HG03196 (cell line): ENCODE measurements at regions not wholly inside any gene's neighbourhood (a gene's known extent, or its start where the extent isn't known, plus 50 kb on each side); places are given as distances from the start of the nearest gene placed in this dataset.

Experiments used
- ATAC-seq: cut with Tn5 transposase; IDR thresholded peaks from one replicate; pipeline ENCODE4 v1.9.1; 2021; ENCODE audit not compliant: unreplicated experiment

DNA sequence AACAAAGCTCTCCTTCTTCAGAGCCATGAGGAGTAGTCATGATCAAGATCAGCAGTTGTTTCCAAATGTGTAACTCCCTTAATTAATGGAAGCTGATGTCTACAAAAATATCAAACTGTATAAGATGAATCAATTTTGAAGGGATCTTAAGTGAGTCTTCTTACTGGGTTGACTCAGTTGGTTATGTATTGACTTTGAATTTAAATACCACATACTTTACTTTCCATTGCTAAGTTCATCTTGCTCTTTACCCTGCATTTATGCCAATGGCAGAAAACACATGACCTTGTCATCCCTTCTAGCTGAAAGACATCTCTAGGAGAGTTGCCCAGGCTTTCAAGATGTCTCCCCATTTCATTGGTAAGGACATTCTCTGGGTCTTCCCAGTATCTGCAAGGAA, 123.2 kb upstream of the STMND1 start:
- ATAC-seq, result no peak

DNA sequence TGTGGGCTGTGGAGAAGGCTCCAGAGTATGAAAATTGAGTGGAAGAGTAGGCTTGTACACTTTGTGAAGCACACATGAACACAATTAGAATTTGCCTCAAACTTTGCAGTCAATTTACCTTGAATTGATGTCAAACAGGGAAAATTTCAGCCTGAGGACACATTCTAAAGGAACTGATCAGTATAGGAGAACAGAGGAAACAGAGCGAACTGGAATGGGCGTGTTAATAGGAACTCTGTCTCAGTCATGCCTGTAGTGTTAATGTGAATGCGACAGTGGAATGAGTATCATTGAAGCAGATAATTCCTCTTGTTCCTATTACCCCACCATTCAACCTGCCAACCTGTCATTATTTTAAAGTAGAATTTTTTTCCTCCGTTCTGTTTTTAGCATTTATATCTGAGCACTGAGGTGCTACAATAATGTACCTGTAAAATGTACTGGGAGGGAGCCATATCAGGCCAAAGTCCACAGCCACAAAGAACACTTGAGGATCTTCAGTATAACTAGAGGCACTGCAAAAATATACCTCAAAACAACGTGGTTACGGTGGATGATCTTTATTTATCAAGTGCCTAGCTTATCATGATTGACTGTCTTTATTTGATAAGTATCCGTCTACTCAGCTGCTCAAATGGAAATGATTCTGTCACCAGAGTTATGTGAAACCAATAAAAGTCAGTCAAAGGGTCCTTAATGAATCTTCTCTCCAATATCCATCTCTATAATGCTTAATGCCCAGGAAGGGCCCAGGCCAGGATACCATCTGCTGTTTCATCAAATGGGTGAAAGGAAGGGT, 125.3 kb upstream of the STMND1 start:
- no peak for ATAC-seq

DNA sequence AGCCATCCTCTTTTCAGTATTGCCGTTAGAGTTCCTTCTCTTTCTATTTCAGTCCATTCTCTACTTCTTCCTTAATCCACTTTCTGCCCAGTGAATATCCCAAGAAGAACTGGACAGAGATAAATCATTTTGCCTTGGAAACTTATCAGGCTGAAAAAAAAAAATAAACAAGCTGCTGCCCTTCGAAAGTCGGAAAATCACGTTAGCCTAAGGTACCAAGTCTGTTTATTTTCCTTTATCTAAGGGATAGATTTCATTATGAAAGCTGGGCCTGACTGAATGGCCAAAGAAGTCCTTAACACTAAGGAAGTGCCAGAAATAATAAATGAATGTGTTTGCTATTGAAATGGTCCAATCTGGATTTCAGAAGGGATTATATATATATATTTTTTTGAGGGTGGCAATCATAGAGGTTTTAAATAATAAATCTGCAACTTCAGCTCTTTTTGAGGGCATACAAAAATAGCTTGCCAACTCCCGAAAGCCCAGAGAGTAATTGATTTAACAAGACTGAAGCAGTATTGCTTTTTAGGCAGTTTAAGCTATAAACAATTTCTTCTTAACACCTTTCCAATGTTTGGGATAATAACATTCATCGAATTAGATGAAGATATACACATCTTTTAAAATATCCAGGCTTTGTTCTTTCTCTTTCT, 127.0 kb upstream of the STMND1 start:
- no peak for ATAC-seq

DNA sequence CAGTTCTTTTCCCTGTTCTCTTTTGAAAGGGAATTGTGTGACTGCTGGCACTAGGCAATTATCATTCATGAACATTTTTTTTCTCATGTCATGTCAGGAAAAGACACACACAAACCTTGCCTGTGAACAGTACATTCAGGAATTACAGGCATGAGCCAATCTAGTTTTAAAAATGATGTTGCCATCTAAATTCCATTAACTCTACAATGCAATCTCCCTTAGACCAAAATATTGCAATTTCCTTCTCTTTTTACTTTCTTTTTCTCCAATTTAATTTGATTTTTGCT, 127.5 kb upstream of the STMND1 start:
- ATAC-seq, result no peak

DNA sequence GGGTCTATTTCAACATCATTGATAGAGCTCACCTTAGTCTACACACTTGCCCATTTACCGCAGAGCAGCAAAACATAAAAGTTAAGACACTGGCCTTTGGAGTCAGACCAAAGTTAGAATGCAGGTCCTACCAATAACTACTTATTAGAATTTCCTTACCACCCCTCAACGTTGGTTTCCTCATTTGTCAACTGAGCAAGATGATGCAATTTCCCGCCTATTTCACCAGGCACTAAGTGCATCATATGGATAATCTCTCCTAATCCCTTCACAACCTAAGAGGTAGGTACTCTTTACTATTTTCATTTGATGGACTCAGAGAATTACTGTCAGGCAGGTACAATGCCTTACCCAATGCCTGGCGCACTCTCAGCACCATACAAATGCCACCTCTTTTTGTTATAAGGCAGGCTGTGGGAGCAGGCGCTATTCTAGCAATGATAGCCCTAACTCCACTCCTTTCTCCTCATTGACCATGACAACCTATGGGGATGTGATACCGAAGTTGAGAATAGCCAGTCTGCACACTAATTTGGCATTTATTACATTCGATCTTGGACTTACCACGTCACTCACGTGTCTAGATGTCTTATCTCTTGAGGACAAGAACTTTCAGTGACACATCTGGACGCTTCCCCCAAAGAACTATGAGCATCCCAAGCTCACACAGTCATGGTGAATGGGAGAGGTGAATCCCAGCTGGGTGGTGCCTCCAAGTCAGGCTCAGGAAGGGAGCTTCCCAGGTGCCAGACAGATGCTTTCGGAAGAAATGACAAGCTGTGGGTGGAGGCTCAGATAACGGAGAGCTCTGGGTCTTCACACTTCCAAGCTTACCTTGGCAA, 128.1 kb upstream of the STMND1 start:
- no peak for ATAC-seq

DNA sequence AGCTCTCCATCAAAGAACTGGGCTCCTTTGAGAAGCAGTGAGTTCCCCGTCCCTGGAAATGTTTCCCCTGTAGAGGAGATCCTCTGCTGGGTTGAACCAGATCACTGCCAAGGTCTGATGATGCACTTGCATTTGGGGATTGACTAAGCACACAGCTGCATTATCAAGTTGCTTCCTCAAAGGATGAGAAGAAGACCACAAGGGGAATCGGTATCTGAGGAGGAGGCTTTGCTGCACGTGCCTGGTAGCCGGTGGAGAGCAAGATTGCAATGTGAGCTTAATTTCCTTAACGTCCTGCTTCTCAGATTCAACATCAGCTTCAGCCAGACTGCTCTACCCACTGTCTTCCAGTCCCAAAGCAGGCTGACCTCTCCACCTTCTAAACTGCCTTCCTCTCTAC, 128.8 kb upstream of the STMND1 start:
- no peak for ATAC-seq

DNA sequence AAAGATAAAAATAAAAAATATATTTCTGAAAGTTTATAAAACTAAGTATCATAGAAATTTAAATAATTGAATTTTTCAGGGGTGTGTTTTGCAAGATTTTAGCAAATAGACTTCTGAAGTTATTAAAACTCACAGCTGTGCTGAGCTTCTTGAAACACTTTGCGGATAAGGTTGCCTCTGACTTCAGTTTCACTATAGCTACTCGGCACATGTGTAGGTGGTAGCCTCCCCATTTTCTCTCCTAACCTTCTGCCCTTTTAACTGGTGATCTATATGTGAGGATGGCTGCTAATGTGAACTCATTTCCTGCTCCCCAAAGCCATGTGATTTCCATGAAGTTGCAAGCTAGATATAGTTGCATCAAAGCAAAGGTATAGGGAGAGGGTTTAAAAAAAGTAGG, 129.3 kb upstream of the STMND1 start:
- ATAC-seq, result no peak

DNA sequence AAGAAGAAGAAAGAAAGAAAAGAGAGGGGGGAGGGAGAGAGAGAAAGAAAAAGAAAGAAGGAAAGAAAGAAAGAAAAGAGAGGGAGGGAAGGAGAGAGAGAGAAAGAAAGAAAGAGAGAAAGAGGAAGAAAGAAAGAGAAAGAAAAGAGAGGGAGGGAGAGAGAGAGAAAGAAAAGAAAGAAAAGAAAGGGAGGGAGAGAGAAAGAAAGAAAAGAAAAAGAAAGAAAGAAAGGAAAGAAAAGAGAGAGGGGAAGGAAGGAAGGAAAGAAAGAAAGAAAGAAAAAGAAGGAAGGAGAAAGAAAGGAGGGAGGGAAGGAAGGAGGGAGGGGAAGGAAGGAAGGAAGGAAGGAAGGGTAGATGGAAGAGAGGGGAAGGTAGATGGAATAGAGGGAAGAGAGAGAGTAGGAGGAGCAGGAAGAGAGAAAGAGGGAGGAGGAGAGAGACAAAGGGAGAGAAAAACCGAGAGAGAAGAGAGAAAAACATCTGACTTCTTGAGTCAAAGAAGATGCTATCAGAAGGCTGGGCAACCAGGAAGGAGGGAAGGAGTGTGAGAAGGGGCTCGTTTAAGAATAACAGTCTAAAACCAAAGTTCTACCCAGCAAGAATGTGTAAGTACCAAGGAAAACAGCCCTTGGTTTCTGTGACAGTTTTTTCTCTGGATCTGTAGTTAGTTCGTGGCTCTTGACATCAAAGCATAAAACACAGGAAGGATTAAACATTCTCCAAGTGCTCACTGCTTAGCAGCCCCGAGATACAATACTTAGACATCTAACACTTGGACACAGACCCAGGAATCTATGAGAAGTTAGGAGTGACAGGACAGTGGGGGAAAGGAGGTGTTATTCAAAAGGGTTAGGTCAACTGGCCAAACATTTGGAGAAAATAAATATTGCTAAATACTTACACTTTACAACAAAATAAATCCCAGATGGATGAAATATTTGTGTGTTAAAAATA, 131.9 kb upstream of the STMND1 start:
- no peak for ATAC-seq

DNA sequence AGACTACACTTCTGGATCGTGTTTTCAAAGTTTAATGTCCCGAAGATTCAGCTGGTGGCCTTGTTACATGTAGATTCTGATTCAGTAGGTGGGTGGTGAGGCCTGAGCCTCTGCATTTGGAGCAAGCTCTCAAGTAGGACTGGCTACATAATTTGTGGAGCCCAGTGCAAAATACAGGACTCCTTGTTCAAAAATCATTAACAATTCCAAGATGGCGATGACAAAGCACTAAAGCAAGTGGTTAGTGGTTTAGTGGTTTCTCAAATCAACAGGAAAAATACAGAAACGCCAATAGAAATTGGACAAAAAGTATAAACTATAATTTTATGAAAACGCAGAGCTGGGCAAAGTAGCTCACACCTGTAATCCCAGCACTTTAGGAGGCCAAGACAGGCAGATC, 133.7 kb upstream of the STMND1 start:
- no peak for ATAC-seq

DNA sequence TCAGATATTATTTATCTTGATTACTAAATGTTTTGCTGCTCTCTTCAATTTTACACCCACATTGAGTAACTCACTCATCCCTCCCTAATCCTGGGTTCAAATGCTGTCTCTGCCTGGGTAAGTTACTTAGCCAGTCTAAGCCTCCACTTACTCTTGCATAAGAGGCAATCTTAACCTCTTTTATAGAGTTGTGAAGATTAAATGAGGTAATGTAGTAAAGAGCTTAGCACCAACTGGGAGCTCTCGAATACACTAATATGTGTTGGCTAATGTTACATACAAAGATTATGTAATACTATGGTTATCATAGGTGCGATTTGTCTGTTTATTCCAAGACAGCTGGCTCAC, 134.4 kb upstream of the STMND1 start:
- ATAC-seq, result no peak

DNA sequence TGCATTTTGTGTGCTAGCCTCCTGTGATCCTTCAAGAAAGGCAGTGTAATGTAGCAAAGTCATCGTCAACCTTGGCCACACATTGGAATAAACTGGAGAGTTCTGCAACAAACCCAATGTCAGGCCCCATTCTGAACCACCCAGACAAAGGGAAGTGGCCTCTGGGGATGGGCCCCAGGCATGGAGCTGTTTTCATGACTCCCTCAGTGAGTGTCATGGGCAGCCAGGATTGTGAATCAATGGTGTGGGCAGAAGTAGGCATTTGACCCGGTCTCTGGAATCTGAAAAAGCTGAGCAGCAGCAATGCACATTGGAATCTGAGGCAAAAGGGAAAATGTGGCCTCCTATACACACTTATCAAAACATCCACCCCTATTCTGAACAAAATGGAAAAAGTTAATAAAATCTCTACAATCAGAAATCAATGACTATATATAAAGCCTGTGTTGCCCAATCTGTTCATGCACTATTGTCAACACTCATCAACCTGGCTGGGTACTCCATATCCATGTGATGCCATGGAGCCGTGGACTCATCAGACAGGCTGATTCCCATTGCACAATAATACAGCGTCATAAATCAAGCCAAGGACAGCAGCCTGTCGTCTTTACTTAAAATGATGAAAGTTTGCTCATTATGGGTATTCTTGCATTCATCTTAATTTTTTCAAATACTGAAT, 134.9 kb upstream of the STMND1 start:
- no peak for ATAC-seq

DNA sequence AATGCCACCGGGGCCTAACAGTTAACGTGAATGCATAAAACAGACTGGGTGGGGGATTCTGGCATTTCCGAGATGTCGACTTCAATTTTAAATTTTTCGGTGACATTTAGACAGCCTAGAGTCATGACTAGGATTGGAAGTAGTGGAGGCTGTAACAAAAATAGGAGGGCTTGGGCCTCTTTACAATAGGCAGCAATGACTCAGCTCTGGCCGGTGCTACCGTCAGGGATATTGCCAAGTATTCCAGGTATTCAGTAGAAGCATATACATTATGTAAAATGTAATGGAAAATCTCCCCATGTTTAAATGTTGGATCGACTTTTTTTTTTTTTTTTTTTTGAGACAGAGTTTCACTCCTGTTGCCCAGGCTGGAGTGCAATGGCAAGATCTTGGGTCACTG, 136.2 kb upstream of the STMND1 start:
- no peak for ATAC-seq

DNA sequence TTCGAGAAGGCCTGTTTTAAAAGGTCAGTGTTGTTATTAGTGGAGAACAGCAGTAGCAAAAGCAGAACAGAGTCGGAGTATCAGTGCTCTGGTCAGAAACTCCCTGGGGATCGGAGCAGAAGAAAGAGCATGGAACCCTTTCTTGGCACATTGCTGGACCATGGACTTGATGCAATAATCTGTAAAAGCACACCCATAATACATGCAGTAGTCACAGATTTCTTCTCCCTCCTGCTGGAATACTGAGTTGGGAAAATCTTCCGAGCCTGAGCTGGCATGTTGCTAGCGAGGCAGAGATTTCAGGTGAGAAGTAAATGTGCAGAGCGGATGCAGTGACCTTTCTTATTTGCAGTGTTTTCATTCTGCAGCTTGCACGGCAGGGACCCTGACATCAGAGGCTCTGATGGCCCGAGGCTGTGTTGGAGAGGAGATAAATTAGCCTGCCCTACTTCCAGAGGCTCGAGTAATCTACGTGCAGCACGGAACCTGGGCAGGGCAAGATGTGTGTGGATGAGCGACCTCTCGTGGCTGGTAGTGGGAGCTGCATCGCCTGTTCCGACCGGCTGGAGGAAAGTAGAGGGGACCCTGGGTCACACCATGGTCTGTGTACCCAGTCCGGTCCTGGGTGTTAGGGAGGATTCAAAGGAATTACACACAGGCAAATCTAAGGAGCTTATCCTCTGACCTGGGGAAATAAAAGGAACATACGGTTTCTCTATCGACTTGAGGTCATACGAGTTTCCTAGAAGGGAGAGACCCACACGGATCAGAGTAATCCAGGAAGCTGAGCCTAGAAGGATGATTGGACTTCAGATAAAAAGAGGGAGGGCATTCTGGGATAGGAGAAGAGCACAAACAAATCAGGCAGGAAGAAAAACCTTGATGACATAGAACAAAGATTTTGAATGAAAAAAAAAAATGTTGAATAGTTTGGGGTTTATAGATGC, 137.0 kb upstream of the STMND1 start:
- peak; percentile 84 for ATAC-seq

DNA sequence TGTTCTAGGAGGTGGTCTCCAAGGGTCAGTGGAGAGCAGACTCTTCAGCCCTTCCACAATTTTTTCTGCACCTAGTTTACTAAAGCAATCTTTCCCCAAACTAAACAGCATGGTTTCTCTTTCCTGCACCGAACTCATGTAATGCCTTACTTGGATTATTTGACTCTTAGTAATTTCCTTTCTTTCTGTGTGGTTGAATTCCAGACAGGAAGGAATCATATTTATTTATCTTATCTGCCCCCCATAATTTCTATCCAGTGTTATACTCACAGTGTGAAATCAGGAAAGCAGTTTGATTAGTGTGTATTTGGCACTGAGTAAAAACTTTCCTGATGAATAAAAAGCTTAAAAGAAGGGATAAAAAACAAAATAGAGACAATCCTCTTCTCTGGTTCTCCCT, 140.3 kb upstream of the STMND1 start:
- no peak for ATAC-seq

DNA sequence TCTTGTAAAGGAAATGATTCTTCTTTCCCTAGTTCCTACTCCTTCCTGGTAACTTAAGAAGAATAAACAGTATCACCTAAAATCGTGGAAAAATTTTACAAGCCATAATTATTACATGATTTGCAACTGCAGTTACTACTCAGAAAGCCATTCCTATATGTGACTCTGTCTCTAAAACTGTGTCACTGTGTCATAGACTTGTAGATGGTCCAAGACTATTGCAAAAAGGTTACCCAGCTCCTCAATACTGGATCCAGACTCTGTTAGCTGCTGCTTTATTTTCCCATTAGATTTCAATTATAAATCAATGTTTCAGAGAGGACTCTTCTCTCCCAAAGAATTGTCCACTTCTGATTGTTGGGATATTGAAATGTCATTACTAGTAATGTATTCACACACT, 142.1 kb upstream of the STMND1 start:
- ATAC-seq, result no peak

DNA sequence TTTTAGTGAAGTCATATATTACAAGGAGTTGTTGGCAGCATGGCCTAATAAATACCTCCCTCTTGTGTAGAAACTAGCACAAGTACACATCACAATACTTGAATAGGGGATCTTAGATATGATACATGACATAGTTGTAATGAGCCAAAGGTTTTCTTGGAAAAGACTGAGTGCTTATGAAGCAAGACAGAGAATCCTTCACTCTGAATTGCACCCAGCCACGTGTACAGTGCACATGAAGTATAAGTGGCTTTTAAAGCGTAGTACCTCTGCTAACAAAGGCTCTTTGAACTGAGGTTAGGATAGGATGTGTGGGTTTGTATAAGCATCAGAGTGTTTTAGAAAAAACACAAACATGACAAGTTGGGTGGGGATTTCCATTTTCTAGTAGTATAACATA, 145.5 kb upstream of the STMND1 start:
- ATAC-seq, result no peak

DNA sequence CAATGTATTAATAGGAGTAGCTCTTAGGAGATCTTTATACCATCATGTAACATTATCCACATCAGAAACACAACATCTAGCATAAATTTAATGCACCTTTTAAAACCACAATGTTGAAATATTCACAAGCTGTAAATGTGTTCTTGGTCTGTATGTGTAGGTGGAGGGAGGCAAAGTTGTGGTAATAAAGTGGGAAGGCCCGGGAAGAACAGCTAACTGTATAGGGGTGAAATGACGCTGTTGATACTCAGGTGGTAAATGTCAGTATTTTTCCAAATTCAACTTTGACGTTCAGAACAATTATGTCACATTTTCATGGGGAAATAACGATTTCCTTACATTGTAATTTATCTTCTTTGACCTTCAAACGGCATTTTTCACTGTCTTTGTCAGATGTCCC, 146.0 kb upstream of the STMND1 start:
- ATAC-seq, result no peak

DNA sequence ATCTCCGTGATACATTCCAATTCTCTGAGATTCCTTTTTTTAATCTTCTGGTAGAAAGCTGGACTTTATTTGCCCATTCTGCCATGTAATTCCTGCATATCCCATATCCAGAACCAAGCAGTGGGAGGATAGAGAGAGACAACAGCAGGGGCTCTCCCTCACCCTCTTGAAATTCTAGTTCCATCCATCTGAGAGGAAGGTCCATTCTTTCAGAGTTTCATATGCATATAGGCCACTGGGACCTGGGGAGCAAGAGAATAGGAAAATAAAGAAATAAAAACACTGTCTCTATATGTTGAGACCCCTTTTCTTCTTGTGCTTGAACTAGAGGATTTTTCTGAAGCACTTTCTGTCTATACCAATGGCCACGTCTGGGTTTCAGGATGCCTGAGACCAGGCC, 147.9 kb upstream of the STMND1 start:
- no peak for ATAC-seq

DNA sequence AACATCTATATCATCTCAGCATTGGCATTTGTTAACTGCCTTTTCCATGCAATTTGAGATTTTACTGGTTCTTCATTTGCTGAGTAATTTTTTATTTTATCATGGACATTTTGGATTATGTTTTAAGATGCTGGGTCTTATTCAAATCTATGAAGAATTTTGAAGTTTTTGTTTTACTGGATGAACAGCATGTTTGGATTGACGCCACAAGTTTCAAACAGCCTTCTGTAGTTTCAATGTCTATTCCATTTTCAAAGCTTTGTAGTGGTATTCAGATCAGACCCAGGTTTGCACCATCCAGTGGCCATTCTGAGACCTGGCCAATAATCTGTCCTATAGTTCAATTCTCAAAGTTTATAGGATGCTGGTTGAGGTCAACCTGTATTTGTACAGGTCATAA, 148.4 kb upstream of the STMND1 start:
- no peak for ATAC-seq
